ENCODE measurements at regions not wholly inside any gene's neighbourhood (a gene's known extent, or its start where the extent isn't known, plus 50 kb on each side); places are given as distances from the start of the nearest gene placed in this dataset.

DNA sequence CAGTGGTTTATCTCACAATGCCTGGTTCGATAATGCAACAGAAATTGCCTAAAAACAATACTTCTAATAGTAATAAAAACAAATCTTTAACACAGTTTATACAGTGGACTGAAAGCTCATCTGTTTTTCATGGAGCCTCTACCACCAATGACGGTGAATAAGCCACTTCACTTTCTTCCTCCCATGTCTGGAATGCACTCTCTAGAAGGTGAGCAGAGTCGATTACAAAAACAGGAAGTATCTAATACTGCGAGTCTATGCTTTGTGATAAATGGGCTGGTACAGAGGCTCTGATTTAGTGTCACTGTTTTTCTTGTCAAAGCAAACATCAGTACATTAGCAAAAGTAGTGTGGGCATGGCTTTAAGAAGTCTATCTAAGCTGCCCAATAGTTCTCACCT, 1348.6 kb upstream of the SLC10A2 start:
- Histone ChIP-seq H3K4me1 (ENCODE audit: insufficient read depth, low read length) (no peaks in the 10 kb centered on the region), H3K36me3 (ENCODE audit: insufficient read depth, low read length) (no peaks in the 10 kb centered on the region), H3K9ac (ENCODE audit: low read depth, low read length) (no peak overlapping the region)

DNA sequence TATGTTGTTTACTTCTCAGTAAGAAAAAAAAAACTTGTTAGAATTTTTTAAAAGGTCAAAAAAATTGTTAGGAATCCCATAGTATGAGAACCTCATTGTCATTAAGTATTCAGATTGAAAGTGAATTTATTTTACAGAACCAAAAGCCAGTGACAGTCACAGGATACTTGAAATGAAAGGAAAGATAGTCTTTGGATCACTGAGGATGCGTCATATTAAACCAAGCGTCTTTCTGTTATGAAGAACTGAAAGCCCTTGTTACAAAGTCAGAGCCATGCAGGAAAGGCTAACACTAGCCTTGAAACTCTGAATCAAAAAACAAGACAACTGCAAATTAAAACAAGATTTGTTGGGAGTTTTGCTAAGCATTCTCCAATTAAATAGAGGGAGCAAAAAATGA, 1348.0 kb upstream of the SLC10A2 start:
- H3K36me3 ChIP-seq (ENCODE audit: insufficient read depth, low read length) = no peaks in the 10 kb centered on the region
- no peaks in the 10 kb centered on the region for H3K9me3 ChIP-seq (ENCODE audit: control insufficient read depth, insufficient read depth, low read length)
- H3K4me1 ChIP-seq (ENCODE audit: insufficient read depth, low read length) = no peaks in the 10 kb centered on the region
- H3K9ac ChIP-seq (ENCODE audit: low read depth, low read length) = no peak overlapping the region

More for the DNA sequence above, 1348.6 kb upstream of the SLC10A2 start:
- H3K9me3 ChIP-seq (ENCODE audit: control insufficient read depth, insufficient read depth, low read length) = no peaks in the 10 kb centered on the region

DNA sequence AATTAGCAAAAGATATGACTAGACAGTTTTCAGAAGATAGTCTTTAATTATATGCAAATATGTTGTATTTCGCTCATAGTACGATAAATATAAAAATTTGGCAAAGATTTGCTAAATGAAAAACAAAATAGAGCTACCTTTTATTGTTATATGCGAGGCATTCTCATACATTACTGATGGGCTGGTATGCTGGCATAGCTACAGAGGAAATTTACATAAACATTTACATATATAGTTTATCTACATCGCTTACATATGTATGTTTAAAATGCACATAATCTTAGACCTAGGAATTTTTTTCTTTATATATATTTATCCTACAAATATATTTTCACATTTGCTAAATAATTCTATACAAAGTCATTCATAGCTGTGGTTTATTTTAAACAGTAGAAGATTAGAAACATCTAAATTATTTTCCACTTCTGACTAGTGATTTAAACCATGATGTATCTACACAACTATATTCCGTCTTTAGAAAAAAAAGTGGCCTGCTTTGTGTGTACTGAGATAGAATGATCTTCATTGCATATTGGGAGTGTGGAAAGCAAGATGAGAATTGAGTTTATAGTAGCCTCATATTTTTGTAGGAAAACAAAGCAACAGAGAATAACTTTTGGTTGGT, 1345.0 kb upstream of the SLC10A2 start:
- Histone ChIP-seq H3K36me3 (ENCODE audit: insufficient read depth, low read length) (no peaks in the 10 kb centered on the region), H3K4me1 (ENCODE audit: insufficient read depth, low read length) (no peaks in the 10 kb centered on the region)

DNA sequence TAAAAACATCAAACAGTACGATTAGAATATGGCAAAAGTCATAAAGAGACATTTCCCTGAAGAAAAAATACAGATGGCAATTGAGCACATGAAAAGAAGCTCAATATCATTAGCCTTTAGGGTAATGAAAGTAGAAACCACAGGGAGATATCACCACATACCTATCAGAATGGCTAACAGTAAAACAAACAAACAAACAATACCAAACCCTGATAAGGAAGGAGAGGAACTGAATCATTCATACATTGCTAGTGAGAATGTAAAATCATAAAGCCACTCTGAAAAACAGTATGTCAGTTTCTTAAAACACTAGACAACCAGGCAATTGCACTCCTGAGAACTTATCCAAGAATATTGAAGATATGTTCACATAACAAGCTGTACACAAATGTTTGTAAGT, 1342.5 kb upstream of the SLC10A2 start:
- Histone ChIP-seq H3K36me3 (ENCODE audit: insufficient read depth, low read length) (no peaks in the 10 kb centered on the region), H3K4me1 (ENCODE audit: insufficient read depth, low read length) (no peaks in the 10 kb centered on the region), H3K9ac (ENCODE audit: low read depth, low read length) (no peak overlapping the region), H3K9me3 (ENCODE audit: control insufficient read depth, insufficient read depth, low read length) (no peaks in the 10 kb centered on the region)

More for the DNA sequence above, 1345.0 kb upstream of the SLC10A2 start:
- no peaks in the 10 kb centered on the region for H3K9me3 ChIP-seq (ENCODE audit: control insufficient read depth, insufficient read depth, low read length)
- H3K9ac ChIP-seq (ENCODE audit: low read depth, low read length) = no peak overlapping the region

DNA sequence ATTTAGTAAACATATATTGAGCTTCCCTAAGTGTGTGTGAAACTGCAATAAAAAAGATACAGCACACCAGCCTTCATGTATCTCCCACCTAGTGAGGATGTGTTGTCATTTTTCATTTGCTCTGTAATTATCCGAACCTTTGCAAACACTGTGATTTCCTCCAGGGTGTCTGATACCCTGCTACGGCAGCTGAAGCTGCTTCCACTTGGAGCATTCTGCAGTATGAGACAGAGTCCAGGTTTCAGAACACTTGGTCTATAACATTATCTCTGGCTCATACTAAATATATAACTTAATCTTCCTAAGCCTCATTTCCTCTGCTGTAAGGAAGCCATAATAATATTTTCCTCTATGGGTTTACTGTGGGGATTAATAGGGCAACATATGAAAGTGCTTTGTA, 1338.1 kb upstream of the SLC10A2 start:
- Histone ChIP-seq H3K4me1 (ENCODE audit: insufficient read depth, low read length) (no peaks in the 10 kb centered on the region), H3K9ac (ENCODE audit: low read depth, low read length) (no peak overlapping the region), H3K36me3 (ENCODE audit: insufficient read depth, low read length) (no peaks in the 10 kb centered on the region), H3K9me3 (ENCODE audit: control insufficient read depth, insufficient read depth, low read length) (no peaks in the 10 kb centered on the region)

DNA sequence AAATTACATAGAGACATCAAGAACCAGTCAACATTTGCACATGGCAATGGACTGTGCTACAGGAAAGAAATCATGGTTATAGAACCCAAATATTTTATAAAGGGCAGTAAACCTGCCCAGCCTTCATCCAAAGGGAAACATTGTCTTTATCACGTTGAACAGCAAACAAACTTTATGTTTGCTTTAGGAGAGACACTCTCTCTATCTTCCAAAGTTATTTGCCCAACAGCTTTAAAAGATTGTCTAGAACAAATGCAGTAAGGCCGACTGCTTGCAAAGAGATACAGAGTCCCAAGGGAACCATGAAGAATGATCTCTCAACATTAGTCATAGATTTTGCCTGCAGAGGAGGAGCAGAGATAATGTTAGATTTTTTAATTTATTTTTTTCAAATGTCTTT, 1323.5 kb upstream of the SLC10A2 start:
- H3K36me3 ChIP-seq (ENCODE audit: insufficient read depth, low read length) = no peaks in the 10 kb centered on the region
- H3K9me3 ChIP-seq (ENCODE audit: control insufficient read depth, insufficient read depth, low read length) = 0 out of 2 replicates have a peak, but pooled peaks cover 2% of the 10 kb centered on the region
- no peak overlapping the region for H3K9ac ChIP-seq (ENCODE audit: low read depth, low read length)

DNA sequence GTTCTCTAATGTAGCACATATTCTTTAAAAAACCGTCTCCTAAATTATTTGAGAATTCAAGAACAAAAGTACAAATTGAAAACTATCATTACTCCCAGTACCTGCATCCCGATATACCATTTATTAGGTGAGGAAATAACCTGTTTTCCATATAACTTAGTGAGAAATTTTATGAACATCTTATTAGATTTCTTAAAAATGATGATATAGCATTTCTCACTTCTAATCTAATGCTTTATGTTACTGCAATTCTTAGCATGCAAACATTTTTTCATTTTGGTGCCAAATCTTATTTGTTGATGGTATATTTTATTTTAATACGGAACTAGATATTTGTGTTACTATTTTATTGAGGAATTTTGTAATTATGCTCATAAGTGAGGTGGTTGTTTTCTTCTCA, 1321.3 kb upstream of the SLC10A2 start:
- Histone ChIP-seq H3K36me3 (ENCODE audit: insufficient read depth, low read length) (no peaks in the 10 kb centered on the region), H3K4me1 (ENCODE audit: insufficient read depth, low read length) (no peaks in the 10 kb centered on the region), H3K9me3 (ENCODE audit: control insufficient read depth, insufficient read depth, low read length) (0 out of 2 replicates have a peak, but pooled peaks cover 2% of the 10 kb centered on the region), H3K9ac (ENCODE audit: low read depth, low read length) (no peak overlapping the region)

More for the DNA sequence above, 1323.5 kb upstream of the SLC10A2 start:
- no peaks in the 10 kb centered on the region for H3K4me1 ChIP-seq (ENCODE audit: insufficient read depth, low read length)

DNA sequence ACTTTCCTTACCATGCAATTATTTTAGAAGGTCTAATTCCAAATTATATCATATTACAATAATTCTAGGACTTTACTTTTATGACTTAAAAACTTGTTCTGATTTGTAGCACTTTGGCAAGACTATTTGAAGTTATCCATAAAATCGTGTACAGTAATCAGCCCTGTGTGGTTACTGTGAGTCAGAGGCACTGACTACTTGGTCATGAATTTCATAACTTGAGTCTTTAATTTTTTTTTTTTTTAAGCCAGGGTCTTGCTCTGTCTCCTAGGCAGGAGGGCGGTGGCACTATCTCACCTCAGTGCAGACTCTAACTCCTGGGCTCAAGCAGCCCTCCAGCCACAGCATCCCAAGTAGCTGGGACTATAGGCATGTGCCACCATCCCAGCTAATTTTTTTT, 1319.2 kb upstream of the SLC10A2 start:
- H3K9me3 ChIP-seq (ENCODE audit: control insufficient read depth, insufficient read depth, low read length) = 0 out of 2 replicates have a peak, but pooled peaks cover 2% of the 10 kb centered on the region
- H3K36me3 ChIP-seq (ENCODE audit: insufficient read depth, low read length) = no peaks in the 10 kb centered on the region
- H3K9ac ChIP-seq (ENCODE audit: low read depth, low read length) = no peak overlapping the region
- H3K4me1 ChIP-seq (ENCODE audit: insufficient read depth, low read length) = no peaks in the 10 kb centered on the region

DNA sequence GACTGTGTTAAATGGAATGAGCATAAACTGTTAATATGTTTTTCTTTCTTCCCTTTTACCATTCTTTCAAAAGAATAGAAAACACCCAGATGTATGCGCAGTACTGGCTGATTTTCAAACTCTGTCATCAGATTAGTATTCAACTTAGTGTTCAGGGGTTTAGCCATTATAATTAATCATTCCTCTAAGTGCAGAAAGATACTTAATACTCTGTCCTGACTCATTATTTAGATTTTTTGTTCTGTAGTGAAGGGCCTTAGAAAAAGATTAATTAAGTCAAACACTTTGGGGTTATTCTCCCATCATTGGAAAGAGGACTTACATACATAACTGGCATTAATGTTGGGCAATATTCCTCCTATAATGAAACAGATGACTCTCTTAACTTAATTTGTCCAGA, 1316.7 kb upstream of the SLC10A2 start:
- H3K4me1 ChIP-seq (ENCODE audit: insufficient read depth, low read length) = no peaks in the 10 kb centered on the region
- H3K9me3 ChIP-seq (ENCODE audit: control insufficient read depth, insufficient read depth, low read length) = 0 out of 2 replicates have a peak, but pooled peaks cover 2% of the 10 kb centered on the region
- H3K36me3 ChIP-seq (ENCODE audit: insufficient read depth, low read length) = no peaks in the 10 kb centered on the region
- no peak overlapping the region for H3K9ac ChIP-seq (ENCODE audit: low read depth, low read length)

DNA sequence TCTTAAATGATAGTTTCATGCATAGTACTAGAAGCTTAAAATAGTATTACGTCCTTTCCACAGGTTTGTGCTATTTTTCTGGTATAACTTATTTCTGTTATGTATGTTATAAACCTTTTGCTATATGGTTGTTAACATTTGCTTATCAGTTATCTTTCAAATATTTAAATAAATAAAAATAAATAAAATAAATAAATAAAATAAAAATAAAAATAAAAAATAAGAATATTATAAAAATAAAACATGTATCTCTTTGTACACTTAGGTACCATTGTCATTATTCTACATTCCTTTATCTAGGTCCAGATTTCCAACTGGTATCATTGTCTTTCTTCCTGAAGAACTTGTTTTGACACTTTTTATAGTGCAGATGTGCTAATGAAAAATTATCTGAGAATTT, 1310.4 kb upstream of the SLC10A2 start:
- no peaks in the 10 kb centered on the region for H3K9me3 ChIP-seq (ENCODE audit: control insufficient read depth, insufficient read depth, low read length)
- no peaks in the 10 kb centered on the region for H3K36me3 ChIP-seq (ENCODE audit: insufficient read depth, low read length)

DNA sequence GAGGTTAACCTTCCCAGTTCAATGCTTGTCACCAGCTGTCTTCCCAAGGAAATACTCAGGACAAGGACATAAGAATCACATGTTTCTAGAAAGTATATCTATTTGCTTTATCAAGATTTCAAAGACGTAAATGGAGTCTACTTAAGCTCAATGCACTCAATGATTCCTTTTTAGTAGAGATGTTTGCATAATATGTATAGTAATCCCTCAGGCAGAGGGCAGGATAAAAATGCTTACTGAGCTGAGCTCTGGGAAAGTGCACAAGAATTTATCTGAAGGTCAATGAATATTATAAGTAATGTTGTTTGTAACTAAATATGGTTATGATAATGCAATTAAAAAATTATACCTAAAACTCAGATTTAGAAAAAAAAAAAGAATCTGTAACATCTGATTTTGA, 1309.4 kb upstream of the SLC10A2 start:
- H3K36me3 ChIP-seq (ENCODE audit: insufficient read depth, low read length) = no peaks in the 10 kb centered on the region
- no peak overlapping the region for H3K9ac ChIP-seq (ENCODE audit: low read depth, low read length)
- no peaks in the 10 kb centered on the region for H3K9me3 ChIP-seq (ENCODE audit: control insufficient read depth, insufficient read depth, low read length)
- H3K4me1 ChIP-seq (ENCODE audit: insufficient read depth, low read length) = no peaks in the 10 kb centered on the region

More for the DNA sequence above, 1310.4 kb upstream of the SLC10A2 start:
- H3K9ac ChIP-seq (ENCODE audit: low read depth, low read length) = no peak overlapping the region
- H3K4me1 ChIP-seq (ENCODE audit: insufficient read depth, low read length) = no peaks in the 10 kb centered on the region

DNA sequence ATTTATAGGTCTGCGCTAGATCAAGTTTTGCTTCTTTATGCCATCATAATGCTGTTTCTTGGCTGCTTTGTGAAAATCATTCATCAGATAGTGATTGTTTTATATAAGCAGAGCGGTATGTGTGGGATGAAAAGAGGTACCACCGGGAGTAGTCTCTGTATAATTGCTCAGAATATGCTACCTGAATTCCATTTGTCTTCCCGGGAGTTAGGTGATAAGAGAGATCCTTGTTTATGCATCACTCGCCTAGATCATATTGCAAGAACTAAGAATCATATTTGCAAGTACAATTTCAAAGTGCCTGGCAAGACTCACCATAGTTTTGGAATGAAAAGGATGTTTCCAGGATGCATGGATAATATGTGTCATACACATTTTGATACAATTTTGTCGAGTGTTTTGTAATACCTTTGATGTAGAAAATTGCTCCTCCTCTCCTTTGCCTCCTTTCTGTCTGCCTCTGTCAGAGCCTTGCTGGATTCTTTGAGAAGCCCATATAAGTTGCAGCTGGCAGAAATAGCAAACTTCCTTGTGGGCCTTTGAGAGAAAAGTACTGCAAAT, 1306.0 kb upstream of the SLC10A2 start:
- Histone ChIP-seq H3K9me3 (ENCODE audit: control insufficient read depth, insufficient read depth, low read length) (no peaks in the 10 kb centered on the region), H3K9ac (ENCODE audit: low read depth, low read length) (no peak overlapping the region), H3K36me3 (ENCODE audit: insufficient read depth, low read length) (no peaks in the 10 kb centered on the region), H3K4me1 (ENCODE audit: insufficient read depth, low read length) (no peaks in the 10 kb centered on the region)

DNA sequence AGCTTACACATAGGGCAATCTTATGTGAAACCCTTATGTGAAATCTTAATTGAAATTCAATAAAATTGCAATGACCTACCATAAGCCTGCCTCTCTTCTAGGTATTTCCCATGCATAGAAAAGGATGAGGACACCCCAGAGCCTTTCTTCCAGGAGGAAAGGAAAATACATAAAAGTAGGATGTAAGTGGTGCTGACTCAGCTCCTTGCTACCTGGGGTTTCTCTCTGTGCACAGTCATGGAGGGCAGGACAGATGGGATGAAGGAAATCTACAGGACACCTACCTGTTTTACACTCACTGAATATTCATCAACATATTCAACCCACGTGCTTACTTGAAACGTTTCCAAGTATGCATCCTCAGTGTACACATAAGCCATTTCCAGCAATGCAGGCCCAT, 1299.2 kb upstream of the SLC10A2 start:
- Histone ChIP-seq H3K4me1 (ENCODE audit: insufficient read depth, low read length) (no peaks in the 10 kb centered on the region), H3K9me3 (ENCODE audit: control insufficient read depth, insufficient read depth, low read length) (no peaks in the 10 kb centered on the region), H3K9ac (ENCODE audit: low read depth, low read length) (no peak overlapping the region), H3K36me3 (ENCODE audit: insufficient read depth, low read length) (no peaks in the 10 kb centered on the region)

DNA sequence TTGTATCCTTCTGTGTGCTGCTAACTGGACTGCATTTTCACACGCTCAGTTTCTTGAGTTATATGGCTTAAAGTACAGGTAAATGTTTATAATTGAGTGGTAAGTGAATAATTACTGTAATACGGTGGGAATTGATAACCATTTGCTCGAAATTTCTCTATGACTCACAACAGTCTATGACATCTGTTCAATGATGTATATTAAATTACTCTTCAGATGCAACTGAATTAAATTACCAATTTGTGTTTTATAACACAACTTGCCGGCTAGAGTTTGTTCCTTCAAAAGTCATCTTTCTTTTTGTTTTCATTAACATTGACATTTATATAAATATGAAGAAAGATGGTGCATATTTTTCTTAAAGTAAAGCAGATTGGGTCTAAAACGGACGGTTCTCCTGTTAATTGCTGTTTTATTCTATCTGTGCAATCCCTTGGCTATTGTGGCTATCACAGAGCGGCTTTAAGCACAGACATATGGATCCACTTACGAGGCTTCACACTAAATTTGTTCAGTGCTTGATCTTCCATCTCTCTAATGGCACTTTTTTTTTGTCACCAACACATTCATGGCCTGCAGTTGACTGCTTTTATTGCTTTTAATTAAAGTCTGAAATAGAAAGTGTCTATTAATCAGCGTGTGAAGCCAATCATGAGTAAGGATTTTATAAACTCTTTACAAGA, 1291.6 kb upstream of the SLC10A2 start:
- Histone ChIP-seq H3K4me1 (ENCODE audit: insufficient read depth, low read length) (no peaks in the 10 kb centered on the region), H3K36me3 (ENCODE audit: insufficient read depth, low read length) (no peaks in the 10 kb centered on the region), H3K9me3 (ENCODE audit: control insufficient read depth, insufficient read depth, low read length) (no peaks in the 10 kb centered on the region), H3K9ac (ENCODE audit: low read depth, low read length) (no peak overlapping the region)

DNA sequence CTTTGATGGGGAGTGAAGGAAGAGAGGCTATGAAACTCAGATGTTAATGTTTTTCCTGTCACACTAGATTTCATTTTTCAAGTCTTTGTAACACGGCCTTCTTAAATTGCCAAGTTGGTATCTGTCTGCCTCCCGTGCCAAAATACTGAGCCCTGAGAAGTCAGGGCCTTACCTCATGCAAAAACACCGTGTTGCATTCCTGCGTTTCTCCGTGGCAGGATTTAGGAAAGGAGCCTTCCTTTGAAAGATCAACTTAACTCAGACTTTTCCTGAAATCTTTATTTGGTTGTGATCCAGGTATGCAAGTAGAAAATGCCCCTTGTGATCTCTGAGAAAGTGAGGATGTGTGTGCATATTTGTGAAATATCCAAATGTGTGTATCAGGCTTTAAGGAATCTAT, 1291.0 kb upstream of the SLC10A2 start:
- Histone ChIP-seq H3K4me1 (ENCODE audit: insufficient read depth, low read length) (no peaks in the 10 kb centered on the region), H3K36me3 (ENCODE audit: insufficient read depth, low read length) (no peaks in the 10 kb centered on the region), H3K9me3 (ENCODE audit: control insufficient read depth, insufficient read depth, low read length) (no peaks in the 10 kb centered on the region), H3K9ac (ENCODE audit: low read depth, low read length) (no peak overlapping the region)
